ENCODE measurements at regions not wholly inside any gene's neighbourhood (a gene's known extent, or its start where the extent isn't known, plus 50 kb on each side); places are given as distances from the start of the nearest gene placed in this dataset.
"Not testable (repeated sequence)": the region's sequence is repeated elsewhere in the genome, so short reads cannot be mapped to it uniquely, and the experiment has no call there.

DNA sequence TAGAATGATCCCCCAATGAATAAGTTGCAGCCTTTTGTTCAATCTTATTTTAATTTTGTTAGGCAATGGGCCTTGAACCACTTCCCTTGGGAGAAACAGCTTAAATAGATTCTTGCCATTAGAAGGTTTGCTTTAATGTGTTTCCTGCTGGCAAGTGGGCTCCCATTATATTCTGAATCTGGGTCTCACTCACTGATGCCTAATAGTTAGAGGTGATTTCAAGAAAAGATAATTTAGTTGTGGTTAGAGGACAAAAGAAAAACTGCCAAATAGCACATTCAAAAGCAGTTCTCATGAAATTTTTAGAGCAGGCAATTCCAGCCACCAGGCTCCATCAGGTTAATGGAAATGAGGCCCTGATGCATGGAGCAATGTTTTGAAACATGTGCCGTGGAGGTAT lies 362.6 kb upstream of the CHORDC1 start:
- intact Hi-C loops (cut with micrococcal nuclease), result no loop called here
- H3K27ac Mint-ChIP-seq, result no peak overlapping the region
- no peaks in the 10 kb centered on the region for H3K9me3 Mint-ChIP-seq
- H3K4me1 Mint-ChIP-seq, result no peaks in the 10 kb centered on the region
- no peak overlapping the region for H3K4me3 Mint-ChIP-seq
- H3K36me3 Mint-ChIP-seq (ENCODE audit: low read depth), result no peaks in the 10 kb centered on the region
- no peaks in the 10 kb centered on the region for H3K27me3 Mint-ChIP-seq
- DNase-seq, result no peak

DNA sequence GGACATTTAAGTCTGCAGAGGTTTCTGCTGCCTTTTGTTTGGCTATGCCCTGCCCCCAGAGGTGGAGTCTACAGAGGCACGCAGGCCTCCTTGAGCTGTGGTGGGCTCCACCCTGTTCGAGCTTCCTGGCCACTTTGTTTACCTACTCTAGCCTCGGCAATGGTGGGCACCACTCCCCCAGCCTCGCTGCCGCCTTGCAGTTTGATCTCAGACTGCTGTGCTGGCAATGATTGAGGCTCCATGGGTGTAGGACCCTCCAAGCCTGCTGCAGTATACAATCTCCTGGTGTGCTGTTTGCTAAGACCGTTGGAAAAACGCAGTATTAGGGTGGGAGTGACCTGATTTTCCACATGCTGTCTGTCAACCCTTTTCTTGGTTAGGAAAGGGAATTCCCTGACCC lies 360.1 kb upstream of the CHORDC1 start:
- H3K4me1 Mint-ChIP-seq; H3K9me3 Mint-ChIP-seq; H3K27me3 Mint-ChIP-seq; intact Hi-C loops (cut with micrococcal nuclease); H3K27ac Mint-ChIP-seq; H3K4me3 Mint-ChIP-seq; H3K36me3 Mint-ChIP-seq (ENCODE audit: low read depth); DNase-seq: not testable (repeated sequence)

DNA sequence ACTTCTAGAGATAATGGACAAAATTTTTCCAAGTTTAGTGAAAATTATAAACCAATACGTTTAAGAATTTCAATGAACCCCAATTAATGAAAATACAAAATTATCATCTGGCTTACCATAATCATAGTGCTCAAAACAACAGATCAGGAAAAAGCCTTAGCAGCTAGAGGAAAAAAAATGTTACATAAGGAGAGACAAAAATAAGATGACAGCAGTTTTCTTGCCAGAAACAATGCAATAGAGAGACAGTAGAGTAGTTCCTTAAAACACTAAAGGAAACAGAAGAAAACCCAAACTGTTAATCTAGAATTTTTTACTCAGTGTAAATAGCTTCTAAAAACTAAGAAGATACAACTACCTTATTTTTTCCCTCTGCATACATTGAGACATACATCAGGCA lies 341.7 kb upstream of the CHORDC1 start:
- no peaks in the 10 kb centered on the region for H3K27me3 Mint-ChIP-seq
- H3K27ac Mint-ChIP-seq, result no peak overlapping the region
- intact Hi-C loops (cut with micrococcal nuclease), result no loop called here
- H3K4me1 Mint-ChIP-seq, result no peaks in the 10 kb centered on the region
- no peak for DNase-seq
- no peak overlapping the region for H3K4me3 Mint-ChIP-seq
- no peaks in the 10 kb centered on the region for H3K9me3 Mint-ChIP-seq
- H3K36me3 Mint-ChIP-seq (ENCODE audit: low read depth), result no peaks in the 10 kb centered on the region

DNA sequence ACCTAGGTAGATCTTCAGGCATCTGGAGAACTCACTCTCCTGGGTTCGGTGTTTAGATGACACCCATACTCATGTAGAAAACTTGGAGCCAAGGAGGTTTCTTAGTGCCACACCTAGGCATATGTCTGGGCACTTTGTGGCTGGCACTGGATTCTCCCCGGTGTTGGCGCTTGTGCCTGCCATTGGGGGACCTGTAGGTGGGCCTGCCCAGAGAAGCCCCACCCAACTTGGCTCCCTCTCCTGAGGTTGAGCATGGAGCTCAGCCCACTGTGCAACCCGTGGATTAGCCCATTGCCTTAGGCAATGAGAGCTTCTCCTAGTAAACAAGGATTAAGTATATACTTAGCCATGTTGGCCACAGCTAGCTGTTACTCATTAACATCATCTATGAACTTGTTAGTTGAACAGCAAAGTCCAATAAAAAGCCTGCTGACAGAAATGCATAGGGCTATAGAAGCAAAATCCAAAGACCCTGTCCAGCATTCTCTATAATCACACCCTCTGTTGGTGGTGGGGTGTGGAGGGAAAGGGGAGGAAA lies 335.5 kb upstream of the CHORDC1 start:
- intact Hi-C loops (cut with micrococcal nuclease), result no loop called here
- no peak overlapping the region for H3K4me3 Mint-ChIP-seq
- peaks cover 4% of the 10 kb centered on the region for H3K9me3 Mint-ChIP-seq
- DNase-seq, result no peak
- H3K27me3 Mint-ChIP-seq, result no peaks in the 10 kb centered on the region
- no peaks in the 10 kb centered on the region for H3K4me1 Mint-ChIP-seq
- no peak overlapping the region for H3K27ac Mint-ChIP-seq
- no peaks in the 10 kb centered on the region for H3K36me3 Mint-ChIP-seq (ENCODE audit: low read depth)

DNA sequence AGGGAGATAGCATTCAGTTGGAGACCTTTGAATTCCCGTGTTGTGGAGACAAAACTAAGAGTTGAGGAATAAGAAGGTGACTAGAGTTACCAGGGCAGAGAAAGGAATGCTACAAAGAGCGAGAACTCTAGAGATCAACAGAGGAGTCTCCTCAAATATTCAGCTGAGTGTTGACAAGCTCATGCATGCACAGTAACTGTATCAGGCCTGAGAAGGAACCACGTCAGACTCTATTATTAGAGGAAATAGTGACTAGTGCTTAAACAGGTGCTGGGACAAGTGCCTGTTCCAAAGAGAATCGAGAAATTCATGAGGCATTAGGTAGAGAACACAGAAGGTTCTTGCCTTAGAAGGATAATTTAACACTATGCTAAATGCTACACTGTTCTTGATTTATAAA lies 333.8 kb upstream of the CHORDC1 start:
- intact Hi-C loops (cut with micrococcal nuclease), result no loop called here
- Mint-ChIP-seq H3K4me3 (no peak overlapping the region), H3K27me3 (no peaks in the 10 kb centered on the region), H3K9me3 (peaks cover 4% of the 10 kb centered on the region), H3K27ac (no peak overlapping the region), H3K4me1 (no peaks in the 10 kb centered on the region), H3K36me3 (ENCODE audit: low read depth) (no peaks in the 10 kb centered on the region)
- DNase-seq, result no peak

DNA sequence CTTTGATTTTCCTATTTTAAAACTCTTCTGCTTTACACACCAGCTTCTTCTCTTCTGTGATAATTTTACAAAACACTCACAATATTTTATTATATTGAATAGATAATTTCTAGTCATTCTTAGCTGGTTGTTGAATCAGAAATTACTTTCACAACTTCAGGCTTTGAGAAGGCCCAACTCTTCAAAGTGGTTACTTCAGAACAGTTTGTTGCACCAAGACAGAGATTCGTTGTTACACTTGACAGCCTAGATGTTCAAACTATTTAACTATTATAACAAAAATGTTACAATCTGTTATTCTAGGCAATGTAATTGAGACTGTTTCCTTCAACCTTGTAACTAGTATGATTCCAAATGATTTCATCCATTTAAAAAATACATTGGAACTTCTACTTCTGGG lies 333.2 kb upstream of the CHORDC1 start:
- no peak for DNase-seq
- H3K9me3 Mint-ChIP-seq, result peaks cover 4% of the 10 kb centered on the region
- H3K27me3 Mint-ChIP-seq, result no peaks in the 10 kb centered on the region
- H3K27ac Mint-ChIP-seq, result no peak overlapping the region
- intact Hi-C loops (cut with micrococcal nuclease), result no loop called here
- no peak overlapping the region for H3K4me3 Mint-ChIP-seq
- no peaks in the 10 kb centered on the region for H3K36me3 Mint-ChIP-seq (ENCODE audit: low read depth)
- H3K4me1 Mint-ChIP-seq, result no peaks in the 10 kb centered on the region

DNA sequence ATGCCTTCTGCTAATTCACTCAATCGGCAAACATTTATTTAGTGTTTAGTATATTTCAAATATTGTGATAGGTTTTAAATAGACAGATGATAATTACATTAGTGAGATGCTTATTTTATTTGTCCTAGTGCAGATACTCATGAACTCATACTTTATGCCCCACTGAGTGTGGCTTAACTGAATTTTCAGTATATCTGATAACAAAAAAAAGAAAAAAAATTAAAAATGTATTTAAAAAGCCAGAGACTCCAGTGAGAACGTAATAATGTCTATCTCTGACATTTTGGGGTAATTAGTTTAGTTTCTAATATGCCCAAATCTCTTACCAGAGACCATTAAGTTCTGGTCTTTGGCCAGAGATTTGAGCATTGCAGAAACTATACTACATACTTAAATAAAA lies 332.6 kb upstream of the CHORDC1 start:
- intact Hi-C loops (cut with micrococcal nuclease), result no loop called here
- DNase-seq, result no peak
- no peak overlapping the region for H3K27ac Mint-ChIP-seq
- no peaks in the 10 kb centered on the region for H3K36me3 Mint-ChIP-seq (ENCODE audit: low read depth)
- no peaks in the 10 kb centered on the region for H3K27me3 Mint-ChIP-seq
- peaks cover 4% of the 10 kb centered on the region for H3K9me3 Mint-ChIP-seq
- H3K4me3 Mint-ChIP-seq, result no peak overlapping the region
- no peaks in the 10 kb centered on the region for H3K4me1 Mint-ChIP-seq

DNA sequence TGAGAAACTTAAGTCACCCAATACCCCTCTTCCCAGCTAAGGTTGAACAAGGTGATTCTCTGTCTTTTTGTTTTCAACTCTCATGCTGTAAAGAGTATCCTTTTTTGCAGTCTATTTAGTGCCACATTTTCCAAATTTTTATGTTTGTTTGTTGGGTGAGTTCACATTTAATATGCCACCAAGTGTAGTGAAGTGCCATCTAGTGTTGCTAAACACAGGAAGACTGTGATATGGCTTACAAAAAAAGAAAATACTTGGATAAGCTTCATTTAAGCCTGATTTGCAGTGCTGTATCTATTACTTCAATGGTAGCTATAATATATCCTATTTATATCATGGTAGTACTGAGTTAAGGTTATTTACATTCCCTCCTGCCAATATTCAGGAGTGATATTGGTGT lies 319.2 kb upstream of the CHORDC1 start:
- H3K36me3 Mint-ChIP-seq (ENCODE audit: low read depth), result no peaks in the 10 kb centered on the region
- no peak for DNase-seq
- intact Hi-C loops (cut with micrococcal nuclease), result no loop called here
- no peaks in the 10 kb centered on the region for H3K4me1 Mint-ChIP-seq
- H3K27ac Mint-ChIP-seq, result no peak overlapping the region
- no peaks in the 10 kb centered on the region for H3K9me3 Mint-ChIP-seq
- no peaks in the 10 kb centered on the region for H3K27me3 Mint-ChIP-seq
- no peak overlapping the region for H3K4me3 Mint-ChIP-seq

DNA sequence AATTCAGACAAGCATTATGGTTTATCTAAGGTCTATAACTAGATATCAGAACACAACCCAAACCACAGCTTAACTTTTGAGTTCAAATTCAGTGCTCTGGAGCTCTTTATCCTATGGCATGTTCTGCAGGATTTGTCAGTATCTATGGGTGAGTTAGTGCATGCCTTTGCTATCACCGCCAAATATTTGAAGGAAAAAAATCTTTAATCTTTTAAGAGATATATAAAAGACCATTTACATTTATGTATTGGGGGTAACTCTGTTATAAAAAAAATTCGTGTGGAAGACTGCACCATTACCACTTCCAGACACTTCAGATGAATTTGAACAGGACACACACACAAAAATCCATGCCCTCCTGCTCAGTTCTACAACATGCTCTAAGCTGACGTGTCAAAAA lies 313.5 kb upstream of the CHORDC1 start:
- intact Hi-C loops (cut with micrococcal nuclease), result no loop called here
- no peak for DNase-seq
- Mint-ChIP-seq H3K9me3 (no peaks in the 10 kb centered on the region), H3K4me1 (no peaks in the 10 kb centered on the region), H3K36me3 (ENCODE audit: low read depth) (no peaks in the 10 kb centered on the region), H3K27ac (no peak overlapping the region), H3K27me3 (no peaks in the 10 kb centered on the region), H3K4me3 (no peak overlapping the region)

DNA sequence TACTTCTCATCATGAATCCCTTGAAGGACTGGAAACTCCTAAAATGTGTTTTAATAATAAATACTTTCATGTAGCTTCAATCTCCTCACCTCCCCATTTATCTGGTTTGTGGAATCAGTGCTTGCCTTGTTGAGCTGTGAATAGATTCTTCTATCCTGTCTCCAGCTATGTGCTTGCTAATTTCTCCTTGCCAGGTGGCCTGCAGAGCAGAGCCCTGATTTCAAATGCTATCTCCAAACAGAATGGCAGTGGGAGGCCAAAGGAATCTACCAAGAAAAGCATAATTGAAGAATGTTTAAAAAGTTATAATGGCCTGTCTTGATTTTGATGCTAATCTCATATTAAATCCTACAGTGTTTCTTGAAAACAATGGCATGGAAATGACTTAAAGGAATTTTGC lies 309.3 kb upstream of the CHORDC1 start:
- Mint-ChIP-seq H3K4me1 (no peaks in the 10 kb centered on the region), H3K27ac (no peak overlapping the region), H3K4me3 (no peak overlapping the region), H3K9me3 (no peaks in the 10 kb centered on the region), H3K27me3 (no peaks in the 10 kb centered on the region), H3K36me3 (ENCODE audit: low read depth) (no peaks in the 10 kb centered on the region)
- no peak for DNase-seq
- intact Hi-C loops (cut with micrococcal nuclease), result no loop called here

DNA sequence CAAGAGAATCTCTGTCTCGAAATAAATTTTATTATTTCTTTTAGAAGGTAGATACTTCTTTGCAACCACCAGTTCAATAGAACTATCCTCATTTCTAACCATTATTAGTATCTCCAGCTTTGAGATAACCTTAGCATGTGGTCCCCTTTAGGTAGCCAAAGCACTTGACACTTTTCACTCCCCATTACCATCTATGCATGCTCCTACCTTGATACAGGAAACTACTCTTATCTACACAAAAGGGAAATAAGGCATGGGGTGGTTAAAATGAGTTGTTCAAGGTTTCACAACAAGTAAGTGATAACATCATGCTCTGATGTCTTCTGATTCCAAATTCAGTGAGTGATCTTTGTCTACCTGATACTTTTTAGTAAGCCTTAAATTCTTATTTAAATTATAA lies 308.2 kb upstream of the CHORDC1 start:
- intact Hi-C loops (cut with micrococcal nuclease), result no loop called here
- Mint-ChIP-seq H3K36me3 (ENCODE audit: low read depth) (no peaks in the 10 kb centered on the region), H3K27ac (no peak overlapping the region), H3K9me3 (no peaks in the 10 kb centered on the region), H3K27me3 (no peaks in the 10 kb centered on the region), H3K4me1 (no peaks in the 10 kb centered on the region), H3K4me3 (no peak overlapping the region)
- DNase-seq, result no peak

DNA sequence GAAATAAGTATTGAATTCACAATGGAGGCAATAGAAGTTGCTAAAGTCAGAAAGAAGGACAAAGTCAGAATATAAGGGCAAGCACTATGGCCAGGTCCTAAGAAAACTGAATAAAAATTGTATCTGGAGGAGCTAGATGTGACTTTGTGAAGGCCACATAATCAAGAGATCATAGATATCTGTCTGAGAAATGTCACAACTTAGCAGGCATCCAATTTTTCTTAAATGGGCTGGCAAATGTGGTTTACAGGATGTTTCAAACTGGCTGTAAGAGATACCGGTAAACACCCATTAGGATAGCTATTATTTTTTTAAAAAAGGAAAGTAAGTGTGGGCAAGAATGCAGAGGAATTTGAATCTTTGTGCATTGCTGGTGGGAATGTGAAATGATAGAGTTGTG lies 303.1 kb upstream of the CHORDC1 start:
- no peaks in the 10 kb centered on the region for H3K4me1 Mint-ChIP-seq
- no peaks in the 10 kb centered on the region for H3K36me3 Mint-ChIP-seq (ENCODE audit: low read depth)
- no peak overlapping the region for H3K27ac Mint-ChIP-seq
- DNase-seq, result no peak
- H3K27me3 Mint-ChIP-seq, result no peaks in the 10 kb centered on the region
- H3K9me3 Mint-ChIP-seq, result no peaks in the 10 kb centered on the region
- no peak overlapping the region for H3K4me3 Mint-ChIP-seq
- intact Hi-C loops (cut with micrococcal nuclease), result no loop called here

DNA sequence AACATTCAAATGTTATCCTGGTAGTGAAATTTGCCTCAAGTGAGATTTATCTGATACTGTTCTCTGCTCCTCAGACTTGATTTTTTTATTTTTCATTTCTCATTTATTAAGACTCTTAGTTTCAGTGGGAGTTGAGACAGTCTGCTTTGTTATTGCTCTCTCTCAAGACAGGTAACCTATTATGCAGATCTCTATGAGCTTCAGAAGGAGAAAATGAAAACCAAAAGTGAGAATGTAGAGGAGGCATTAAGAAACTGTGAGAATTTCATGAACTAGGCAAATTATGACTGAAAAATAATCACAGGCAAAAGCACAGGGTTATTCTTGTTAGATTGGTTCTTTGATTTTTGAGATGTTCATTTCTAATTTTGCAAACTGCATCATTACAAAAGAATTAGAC lies 290.0 kb upstream of the CHORDC1 start:
- Mint-ChIP-seq H3K4me1 (no peaks in the 10 kb centered on the region), H3K36me3 (ENCODE audit: low read depth) (no peaks in the 10 kb centered on the region), H3K27me3 (no peaks in the 10 kb centered on the region), H3K27ac (no peak overlapping the region), H3K9me3 (no peaks in the 10 kb centered on the region), H3K4me3 (no peak overlapping the region)
- intact Hi-C loops (cut with micrococcal nuclease), result no loop called here
- DNase-seq, result no peak

DNA sequence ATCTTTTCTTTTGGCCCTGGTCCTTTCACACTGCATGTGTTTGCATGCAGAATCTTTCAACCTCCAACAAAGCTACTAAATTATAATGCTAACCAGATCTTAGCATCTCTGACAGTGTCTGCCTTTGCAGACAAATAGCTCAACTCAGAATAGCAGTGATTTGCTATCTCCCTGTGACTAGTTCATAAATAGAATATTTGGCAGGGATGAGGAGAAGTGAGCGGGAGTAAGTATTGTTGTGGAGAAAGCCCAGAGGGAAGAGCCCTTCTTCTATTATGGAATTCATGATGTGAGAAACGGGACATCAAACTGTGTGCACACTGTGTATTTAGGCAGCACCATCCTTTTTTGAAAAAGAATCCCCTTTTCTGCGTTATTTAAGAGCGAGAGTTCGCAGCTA lies 288.0 kb upstream of the CHORDC1 start:
- Mint-ChIP-seq H3K36me3 (ENCODE audit: low read depth) (no peaks in the 10 kb centered on the region), H3K27me3 (no peaks in the 10 kb centered on the region), H3K4me1 (no peaks in the 10 kb centered on the region), H3K4me3 (no peak overlapping the region), H3K9me3 (no peaks in the 10 kb centered on the region), H3K27ac (no peak overlapping the region)
- intact Hi-C loops (cut with micrococcal nuclease), result no loop called here
- no peak for DNase-seq

DNA sequence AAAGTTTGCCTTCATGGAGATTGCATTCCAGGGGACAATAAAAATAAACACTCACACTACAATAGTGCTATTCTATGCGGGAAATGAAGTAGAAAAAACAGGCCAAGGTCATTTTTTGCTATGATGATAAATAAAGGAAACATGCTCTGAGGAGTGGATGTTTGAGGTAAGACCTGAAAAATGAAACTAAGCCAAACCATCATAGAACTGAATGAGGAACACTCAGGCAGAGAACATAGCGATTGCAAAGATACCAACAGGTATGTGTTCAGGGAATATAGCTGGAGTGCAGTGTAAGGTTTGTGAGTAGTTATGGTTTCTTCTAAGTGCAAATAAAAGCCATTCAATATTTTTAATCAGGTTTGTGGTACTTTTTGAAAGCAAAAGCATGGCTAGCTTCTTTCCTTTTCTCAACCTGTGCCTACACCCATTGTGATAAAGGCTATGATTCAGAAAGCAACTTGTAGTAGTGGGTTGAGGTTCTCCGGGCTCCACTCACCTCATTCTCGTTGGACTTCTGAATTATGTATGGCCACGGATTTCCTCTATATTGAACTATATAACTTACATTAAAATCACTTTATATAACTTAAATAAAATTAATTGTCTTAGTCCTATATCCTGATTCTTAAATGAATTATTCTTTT lies 278.2 kb upstream of the CHORDC1 start:
- Mint-ChIP-seq H3K27me3 (no peaks in the 10 kb centered on the region), H3K4me3 (no peak overlapping the region), H3K4me1 (no peaks in the 10 kb centered on the region), H3K9me3 (no peaks in the 10 kb centered on the region), H3K36me3 (ENCODE audit: low read depth) (no peaks in the 10 kb centered on the region), H3K27ac (no peak overlapping the region)
- intact Hi-C loops (cut with micrococcal nuclease), result no loop called here
- DNase-seq, result no peak

All from activated CD4-positive, alpha-beta T cell treated with anti-CD3 and anti-CD28 coated beads, Interleukin-2, amount 10 ng/mL, durations not matched to agents 24 days and 14 days (primary cell).